Right lobe of liver (tissue), 6 donors: ENCODE measurements at regions not wholly inside any gene's neighbourhood (a gene's known extent, or its start where the extent isn't known, plus 50 kb on each side); places are given as distances from the start of the nearest gene placed in this dataset.

ENCODE experiments used
- ATAC-seq, 4 donors: fragments of 200-7000 bp; cut with Tn5 transposase; one replicate each; pipeline ENCODE4 v1.9.1; 2020; ENCODE audit warnings: mild to moderate bottlenecking in 4 of 4, moderate library complexity in 4 of 4
- DNase-seq, 3 donors: peaks; one replicate each; pipeline ENCODE4 v3.0.0-alpha.2; 2020
- H3K27ac ChIP-seq, 3 donors: fragments of 200-600 bp; one replicate each; pipeline ENCODE4 v1.8.0; 2022
- H3K27me3 ChIP-seq, 2 donors: fragments of 200-600 bp; one replicate each; pipeline ENCODE4 v1.8.0; 2022
- H3K36me3 ChIP-seq, 4 donors: fragments of 200-600 bp; sonication (generic) in 1 of 4; one replicate each; pipeline versions ENCODE4 v1.5.1 to v1.8.0; 2017 to 2022; ENCODE audit warnings: control low read depth in 1 of 4
- H3K4me1 ChIP-seq, 4 donors: fragments of 200-600 bp; sonication (generic) in 1 of 4; one replicate each; pipeline versions ENCODE4 v1.5.1 to v1.8.0; 2017 to 2022; ENCODE audit warnings: control low read depth in 1 of 4
- H3K4me3 ChIP-seq, 3 donors: fragments of 200-600 bp; one replicate each; pipeline ENCODE4 v1.8.0; 2022
- H3K9me3 ChIP-seq, 4 donors: fragments of 200-600 bp; sonication (generic) in 1 of 4; one replicate each; pipeline versions ENCODE4 v1.5.1 to v1.8.0; 2017 to 2022; ENCODE audit warnings: control low read depth in 1 of 4
- CTCF ChIP-seq, 4 donors: fragments of 200-600 bp in 3 of 4; fragments of 450-650 bp in 1 of 4; IDR thresholded peaks; one replicate each; pipeline versions ENCODE4 v1.5.1 to v1.8.0; 2016 to 2022; ENCODE audit warnings: antibody characterized with exemption in 4 of 4, mild to moderate bottlenecking in 2 of 4
- POLR2A ChIP-seq: fragments of 450-650 bp; IDR thresholded peaks from one replicate; pipeline ENCODE4 v1.6.1; 2017; ENCODE audit warnings: antibody characterized with exemption, mild to moderate bottlenecking
- WGBS: methylation state at CpG from one replicate; pipeline ENCODE4 v1.1.6; 2018; ENCODE audit warnings: low coverage, low lambda C conversion rate; ENCODE audit not compliant: insufficient coverage; ENCODE audit errors: missing lambda C conversion rate; 5-methylcytosine and 5-hydroxymethylcytosine counted together
- intact Hi-C, 2 donors: fragments of 100-400 bp; cut with DNase I; formaldehyde crosslinking; loops; one replicate each; pipeline versions ENCODE4 v1.11.2 to v1.14.1; 2022
- donor health status: DM: no; HTN: yes; CAD: no.
- donor health status: DM: no; HTN: no; CAD: no.
- donor health status: DM: no; HTN: no; CAD: no.
- donor health status: DM: no; HTN: yes; CAD: no.
- donor health status: DM: no; HTN: yes; CAD: no.

- Histone ChIP-seq H3K4me1 (no peaks in the 10 kb centered on the region), H3K36me3 (no peaks in the 10 kb centered on the region), H3K4me3 (no peak overlapping the region), H3K27me3 (no peaks in the 10 kb centered on the region), H3K9me3 (no peaks in the 10 kb centered on the region), H3K27ac (no peak overlapping the region)
- DNase-seq = no peak
- intact Hi-C loops = no loop called here
- TF ChIP-seq POLR2A (no peak), CTCF (IDR thresholded peaks at IDR 0.05) (no peak)
- no peak for ATAC-seq
- WGBS = 53% methylated on average over 3 of the region's 4 CpGs
Measured at GRCh38 chr5:174448041-174448440, 276.3 kb upstream of the MSX2 start.

DNA sequence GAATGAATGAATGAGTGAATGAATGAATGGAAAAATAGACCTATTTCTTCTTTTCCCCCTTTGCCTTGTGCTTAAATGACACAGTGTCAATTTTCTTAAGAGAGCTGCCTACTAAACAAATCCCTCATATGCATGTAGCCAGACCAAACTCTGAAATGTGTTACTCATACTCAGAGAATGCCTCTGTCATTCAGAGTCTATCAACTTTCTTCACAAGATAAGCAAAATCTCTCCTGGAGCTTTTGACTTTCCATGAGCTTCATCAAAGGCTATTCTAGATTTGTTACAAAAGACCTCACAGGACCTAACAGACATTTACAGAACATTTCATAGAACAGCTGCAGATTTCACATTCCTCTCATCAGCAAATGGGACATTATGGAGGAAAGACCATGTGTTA lies 275.7 kb upstream of the MSX2 start:
- TF ChIP-seq CTCF (IDR thresholded peaks at IDR 0.05) = no peak
- TF ChIP-seq POLR2A = no peak
- no peak overlapping the region for H3K27ac ChIP-seq
- DNase-seq = no peak
- intact Hi-C loops = no loop called here
- H3K4me3 ChIP-seq = no peak overlapping the region
- no peaks in the 10 kb centered on the region for H3K4me1 ChIP-seq
- ATAC-seq = no peak
- H3K9me3 ChIP-seq = no peaks in the 10 kb centered on the region
- no peaks in the 10 kb centered on the region for H3K36me3 ChIP-seq
- no peaks in the 10 kb centered on the region for H3K27me3 ChIP-seq

GRCh38 chr5:174453690-174454089 lies 270.7 kb upstream of the MSX2 start:
- H3K36me3 ChIP-seq = no peaks in the 10 kb centered on the region
- intact Hi-C loops = no loop called here
- 43% methylated on average over 2 of the region's 2 CpGs for WGBS
- H3K27me3 ChIP-seq = no peaks in the 10 kb centered on the region
- DNase-seq (no peak), ATAC-seq (no peak)
- no peaks in the 10 kb centered on the region for H3K4me1 ChIP-seq
- TF ChIP-seq POLR2A (no peak), CTCF (IDR thresholded peaks at IDR 0.05) (no peak)
- no peak overlapping the region for H3K27ac ChIP-seq
- no peaks in the 10 kb centered on the region for H3K9me3 ChIP-seq
- H3K4me3 ChIP-seq = no peak overlapping the region

GRCh38 chr5:174454464-174454863 lies 269.9 kb upstream of the MSX2 start:
- TF ChIP-seq CTCF (IDR thresholded peaks at IDR 0.05) = no peak
- no peak for TF ChIP-seq POLR2A
- Histone ChIP-seq H3K36me3 (no peaks in the 10 kb centered on the region), H3K27me3 (no peaks in the 10 kb centered on the region), H3K4me3 (no peak overlapping the region), H3K9me3 (no peaks in the 10 kb centered on the region), H3K4me1 (no peaks in the 10 kb centered on the region), H3K27ac (no peak overlapping the region)
- DNase-seq (no peak), ATAC-seq (no peak)
- intact Hi-C loops = no loop called here
- 39% methylated on average over 3 of the region's 6 CpGs for WGBS

DNA sequence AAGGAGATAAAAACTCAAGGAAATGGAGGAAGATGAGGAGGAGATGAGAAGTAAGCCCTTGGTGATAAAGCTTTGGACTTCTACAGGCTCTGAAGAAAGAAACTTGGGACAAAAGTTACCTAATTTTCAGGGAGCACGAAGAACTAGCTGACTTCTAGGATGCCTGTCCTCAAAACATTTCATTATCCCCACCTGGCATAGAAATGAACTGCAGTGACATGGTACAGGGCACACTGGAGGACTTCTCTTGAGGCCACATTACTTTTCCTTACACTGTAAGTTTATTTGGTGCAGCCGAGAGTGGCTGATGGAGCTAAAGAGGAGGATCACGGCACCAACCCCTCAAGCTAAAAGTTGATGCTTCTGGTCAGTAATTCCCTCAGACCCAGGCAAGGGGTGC lies 269.5 kb upstream of the MSX2 start:
- TF ChIP-seq POLR2A (no peak), CTCF (IDR thresholded peaks at IDR 0.05) (no peak)
- H3K27me3 ChIP-seq = no peaks in the 10 kb centered on the region
- WGBS = 36% methylated on average over 2 of the region's 3 CpGs
- H3K36me3 ChIP-seq = no peaks in the 10 kb centered on the region
- DNase-seq (no peak), ATAC-seq (no peak)
- no peak overlapping the region for H3K4me3 ChIP-seq
- no peaks in the 10 kb centered on the region for H3K9me3 ChIP-seq
- intact Hi-C loops = no loop called here
- H3K27ac ChIP-seq = no peak overlapping the region
- no peaks in the 10 kb centered on the region for H3K4me1 ChIP-seq
